ENCODE measurements at regions not wholly inside any gene's neighbourhood (a gene's known extent, or its start where the extent isn't known, plus 50 kb on each side); places are given as distances from the start of the nearest gene placed in this dataset.

- no peak for TF ChIP-seq SIN3A (IDR thresholded peaks at IDR 0.05; ENCODE audit: borderline replicate concordance, insufficient read depth, low read length)
- no peak for TF ChIP-seq POLR2AphosphoS5 (IDR thresholded peaks at IDR 0.05; ENCODE audit: low read depth, low read length)
- TF ChIP-seq TAF1 (IDR thresholded peaks at IDR 0.05; ENCODE audit: borderline replicate concordance, insufficient read depth, low read length) = no peak
- no peak for TF ChIP-seq FOXP2 (optimal IDR thresholded peaks at IDR 0.05; ENCODE audit: borderline replicate concordance, extremely low read depth, extremely low read length, insufficient read depth)
- no peak for TF ChIP-seq REST (IDR thresholded peaks at IDR 0.05; ENCODE audit: insufficient read depth in 1 of 2, low read depth in 2 of 2, low read length in 2 of 2)
These were observed 116.1 kb upstream of the PCBD1 start for GRCh38 chr10:71004176-71005075.

GRCh38 chr10:71005337-71006305, 117.3 kb upstream of the PCBD1 start:
- no peak for TF ChIP-seq TAF1 (IDR thresholded peaks at IDR 0.05; ENCODE audit: borderline replicate concordance, insufficient read depth, low read length)
- no peak for TF ChIP-seq SIN3A (IDR thresholded peaks at IDR 0.05; ENCODE audit: borderline replicate concordance, insufficient read depth, low read length)
- no peak for TF ChIP-seq FOXP2 (optimal IDR thresholded peaks at IDR 0.05; ENCODE audit: borderline replicate concordance, extremely low read depth, extremely low read length, insufficient read depth)
- TF ChIP-seq POLR2AphosphoS5 (IDR thresholded peaks at IDR 0.05; ENCODE audit: low read depth, low read length) = no peak
- no peak for TF ChIP-seq REST (IDR thresholded peaks at IDR 0.05; ENCODE audit: insufficient read depth in 1 of 2, low read depth in 2 of 2, low read length in 2 of 2)

- no peak for TF ChIP-seq REST (IDR thresholded peaks at IDR 0.05; ENCODE audit: insufficient read depth in 1 of 2, low read depth in 2 of 2, low read length in 2 of 2)
These were observed 118.1 kb upstream of the PCBD1 start for GRCh38 chr10:71006506-71006905.

DNA sequence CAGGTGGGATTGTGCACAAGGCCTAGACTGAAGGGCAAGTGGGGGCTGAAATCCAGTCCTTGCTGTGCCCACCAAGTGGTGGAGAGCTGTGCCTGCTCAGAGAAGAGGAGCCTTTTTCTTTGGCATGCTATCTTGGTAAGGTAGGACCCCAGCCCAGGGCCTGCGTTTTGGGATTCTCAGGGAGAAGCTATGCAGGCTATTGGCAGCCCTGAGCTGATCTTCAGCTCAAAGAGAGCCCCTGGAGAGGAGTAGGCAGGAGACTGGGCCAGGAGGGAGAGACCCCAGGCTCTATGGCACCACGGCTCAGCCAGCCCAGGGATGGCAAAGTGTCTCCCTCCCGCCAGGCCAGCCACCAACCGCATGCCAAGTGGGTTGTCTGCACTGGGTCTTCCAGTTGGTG, 119.2 kb upstream of the PCBD1 start:
- TF ChIP-seq POLR2AphosphoS5 (IDR thresholded peaks at IDR 0.05; ENCODE audit: low read depth, low read length) (no peak), SIN3A (IDR thresholded peaks at IDR 0.05; ENCODE audit: borderline replicate concordance, insufficient read depth, low read length) (no peak), FOXP2 (optimal IDR thresholded peaks at IDR 0.05; ENCODE audit: borderline replicate concordance, extremely low read depth, extremely low read length, insufficient read depth) (no peak), REST (IDR thresholded peaks at IDR 0.05; ENCODE audit: insufficient read depth in 1 of 2, low read depth in 2 of 2, low read length in 2 of 2) (no peak), TAF1 (IDR thresholded peaks at IDR 0.05; ENCODE audit: borderline replicate concordance, insufficient read depth, low read length) (no peak)

All from PFSK-1 (cell line).